RWPE2 (cell line): ENCODE measurements at regions not wholly inside any gene's neighbourhood (a gene's known extent, or its start where the extent isn't known, plus 50 kb on each side); places are given as distances from the start of the nearest gene placed in this dataset.
A peak's percentile ranks its signal among the peaks of the same experiment; 100 is the strongest.

Source experiments
- ATAC-seq: fragments of 200-7000 bp; cut with Tn5 transposase; 3 replicates; pipeline ENCODE4 v1.9.1; 2021; ENCODE audit warnings: low read depth
- DNase-seq: peaks from one replicate; pipeline ENCODE4 v3.0.0-alpha.2; 2020; ENCODE audit warnings: low spot score
- H3K27ac ChIP-seq: fragments of 450-650 bp; 2 replicates; pipeline ENCODE4 v1.5.1; 2017; ENCODE audit warnings: mild to moderate bottlenecking; ENCODE audit not compliant: poor library complexity, severe bottlenecking
- H3K27me3 ChIP-seq: fragments of 250-450 bp; sonication (Bioruptor Pico); 2 replicates; pipeline ENCODE4 v1.5.1; 2021; ENCODE audit warnings: mild to moderate bottlenecking, moderate library complexity; ENCODE audit not compliant: insufficient read depth, poor library complexity, severe bottlenecking
- H3K36me3 ChIP-seq: fragments of 250-450 bp; sonication (Bioruptor Pico); 2 replicates; pipeline ENCODE4 v1.5.1; 2020; ENCODE audit warnings: low read depth, mild to moderate bottlenecking, moderate library complexity
- H3K4me1 ChIP-seq: fragments of 250-450 bp; sonication (Bioruptor Pico); 2 replicates; pipeline ENCODE4 v1.5.1; 2021; ENCODE audit warnings: mild to moderate bottlenecking, moderate library complexity; ENCODE audit not compliant: insufficient read depth, poor library complexity, severe bottlenecking
- H3K4me3 ChIP-seq: fragments of 250-450 bp; sonication (Bioruptor Pico); 2 replicates; pipeline ENCODE4 v1.5.1; 2021; ENCODE audit warnings: mild to moderate bottlenecking, moderate library complexity; ENCODE audit not compliant: severe bottlenecking
- H3K9me3 ChIP-seq: fragments of 250-450 bp; sonication (Bioruptor Pico); 2 replicates; pipeline ENCODE4 v1.5.1; 2021; ENCODE audit warnings: mild to moderate bottlenecking, moderate library complexity; ENCODE audit not compliant: severe bottlenecking
- CTCF ChIP-seq: fragments of 450-650 bp; IDR thresholded peaks from one replicate; pipeline ENCODE4 v1.5.1; 2017; ENCODE audit warnings: mild to moderate bottlenecking, moderate library complexity; ENCODE audit not compliant: poor library complexity, severe bottlenecking

- H3K27ac ChIP-seq = no peak overlapping the region
- H3K9me3 ChIP-seq = no peaks in the 10 kb centered on the region
- H3K4me3 ChIP-seq = no peak overlapping the region
- no peaks in the 10 kb centered on the region for H3K36me3 ChIP-seq
- TF ChIP-seq CTCF = no peak
- DNase-seq (no peak), ATAC-seq (no peak)
- H3K4me1 ChIP-seq = peaks cover 22% of the 10 kb centered on the region
- H3K27me3 ChIP-seq = no peaks in the 10 kb centered on the region
These were observed 80.3 kb upstream of the TAF1B start for GRCh38 chr2:9762941-9763340.

GRCh38 chr2:9763356-9764152, 79.7 kb upstream of the TAF1B start:
- ATAC-seq = no peak

GRCh38 chr2:9764153-9764778, 79.0 kb upstream of the TAF1B start:
- no peak for DNase-seq
- ATAC-seq = peak; percentile 45; the same call in 2 of the 3 replicates
- Histone ChIP-seq H3K27ac (no peak overlapping the region), H3K4me1 (peaks cover 22% of the 10 kb centered on the region), H3K36me3 (no peaks in the 10 kb centered on the region), H3K27me3 (no peaks in the 10 kb centered on the region), H3K9me3 (no peaks in the 10 kb centered on the region), H3K4me3 (no peak overlapping the region)
- no peak for TF ChIP-seq CTCF

More at GRCh38 chr2:9763356-9764152, 79.7 kb upstream of the TAF1B start:
- Histone ChIP-seq H3K4me3 (no peak overlapping the region), H3K9me3 (no peaks in the 10 kb centered on the region), H3K4me1 (peaks cover 22% of the 10 kb centered on the region), H3K27ac (no peak overlapping the region), H3K36me3 (no peaks in the 10 kb centered on the region), H3K27me3 (no peaks in the 10 kb centered on the region)
- TF ChIP-seq CTCF = no peak
- no peak for DNase-seq

GRCh38 chr2:9765611-9766531, 77.4 kb upstream of the TAF1B start:
- Histone ChIP-seq H3K4me3 (no peak overlapping the region), H3K4me1 (peaks cover 13% of the 10 kb centered on the region), H3K27ac (no peak overlapping the region), H3K36me3 (no peaks in the 10 kb centered on the region), H3K27me3 (no peaks in the 10 kb centered on the region), H3K9me3 (no peaks in the 10 kb centered on the region)
- no peak for TF ChIP-seq CTCF
- DNase-seq = no peak
- ATAC-seq = peak; percentile 32; the same call in 2 of the 3 replicates
